ENCODE measurements at regions not wholly inside any gene's neighbourhood (a gene's known extent, or its start where the extent isn't known, plus 50 kb on each side); places are given as distances from the start of the nearest gene placed in this dataset.
"Not testable (repeated sequence)": the region's sequence is repeated elsewhere in the genome, so short reads cannot be mapped to it uniquely, and the experiment has no call there.

GRCh38 chr9:81313877-81314276, 375.5 kb downstream of the TLE1 start:
- Histone ChIP-seq H3K9me3 (ENCODE audit: severe bottlenecking) (peaks cover 2% of the 10 kb centered on the region), H3K4me1 (ENCODE audit: insufficient read depth, poor library complexity, severe bottlenecking) (no peaks in the 10 kb centered on the region), H3K36me3 (ENCODE audit: low read depth) (no peaks in the 10 kb centered on the region), H3K27ac (ENCODE audit: poor library complexity, severe bottlenecking) (no peak overlapping the region), H3K27me3 (ENCODE audit: insufficient read depth, poor library complexity, severe bottlenecking) (no peaks in the 10 kb centered on the region), H3K4me3 (ENCODE audit: severe bottlenecking) (no peak overlapping the region)
- no peak for TF ChIP-seq CTCF (IDR thresholded peaks at IDR 0.05; ENCODE audit: poor library complexity, severe bottlenecking)
- DNase-seq (ENCODE audit: low spot score) (no peak), ATAC-seq (ENCODE audit: low read depth) (no peak)

GRCh38 chr9:81312346-81312745, 377.0 kb downstream of the TLE1 start:
- Histone ChIP-seq H3K36me3 (ENCODE audit: low read depth) (no peaks in the 10 kb centered on the region), H3K9me3 (ENCODE audit: severe bottlenecking) (peaks cover 2% of the 10 kb centered on the region), H3K4me1 (ENCODE audit: insufficient read depth, poor library complexity, severe bottlenecking) (no peaks in the 10 kb centered on the region), H3K27me3 (ENCODE audit: insufficient read depth, poor library complexity, severe bottlenecking) (no peaks in the 10 kb centered on the region), H3K4me3 (ENCODE audit: severe bottlenecking) (no peak overlapping the region), H3K27ac (ENCODE audit: poor library complexity, severe bottlenecking) (no peak overlapping the region)
- ATAC-seq (ENCODE audit: low read depth) = peak; percentile 29; the same call in 1 of the 3 replicates
- DNase-seq (ENCODE audit: low spot score) = no peak
- peak; percentile 45 for TF ChIP-seq CTCF (IDR thresholded peaks at IDR 0.05; ENCODE audit: poor library complexity, severe bottlenecking)

GRCh38 chr9:81308404-81308803, 380.9 kb downstream of the TLE1 start:
- no peak for TF ChIP-seq CTCF (IDR thresholded peaks at IDR 0.05; ENCODE audit: poor library complexity, severe bottlenecking)
- H3K9me3 ChIP-seq (ENCODE audit: severe bottlenecking) = no peaks in the 10 kb centered on the region
- no peaks in the 10 kb centered on the region for H3K27me3 ChIP-seq (ENCODE audit: insufficient read depth, poor library complexity, severe bottlenecking)
- no peak for ATAC-seq (ENCODE audit: low read depth)
- no peak overlapping the region for H3K4me3 ChIP-seq (ENCODE audit: severe bottlenecking)
- H3K27ac ChIP-seq (ENCODE audit: poor library complexity, severe bottlenecking) = no peak overlapping the region
- H3K4me1 ChIP-seq (ENCODE audit: insufficient read depth, poor library complexity, severe bottlenecking) = no peaks in the 10 kb centered on the region
- H3K36me3 ChIP-seq (ENCODE audit: low read depth) = no peaks in the 10 kb centered on the region
- no peak for DNase-seq (ENCODE audit: low spot score)

GRCh38 chr9:81307791-81308190, 381.6 kb downstream of the TLE1 start:
- H3K27ac ChIP-seq (ENCODE audit: poor library complexity, severe bottlenecking); H3K27me3 ChIP-seq (ENCODE audit: insufficient read depth, poor library complexity, severe bottlenecking); H3K36me3 ChIP-seq (ENCODE audit: low read depth); H3K9me3 ChIP-seq (ENCODE audit: severe bottlenecking); H3K4me1 ChIP-seq (ENCODE audit: insufficient read depth, poor library complexity, severe bottlenecking); H3K4me3 ChIP-seq (ENCODE audit: severe bottlenecking); ATAC-seq (ENCODE audit: low read depth); DNase-seq (ENCODE audit: low spot score): not testable (repeated sequence)

GRCh38 chr9:81305561-81306182, 383.7 kb downstream of the TLE1 start:
- Histone ChIP-seq H3K36me3 (ENCODE audit: low read depth) (no peaks in the 10 kb centered on the region), H3K27ac (ENCODE audit: poor library complexity, severe bottlenecking) (no peak overlapping the region), H3K27me3 (ENCODE audit: insufficient read depth, poor library complexity, severe bottlenecking) (no peaks in the 10 kb centered on the region), H3K9me3 (ENCODE audit: severe bottlenecking) (no peaks in the 10 kb centered on the region), H3K4me1 (ENCODE audit: insufficient read depth, poor library complexity, severe bottlenecking) (no peaks in the 10 kb centered on the region), H3K4me3 (ENCODE audit: severe bottlenecking) (no peak overlapping the region)
- DNase-seq (ENCODE audit: low spot score) = no peak
- TF ChIP-seq CTCF (IDR thresholded peaks at IDR 0.05; ENCODE audit: poor library complexity, severe bottlenecking) = no peak
- ATAC-seq (ENCODE audit: low read depth) = no peak

Data from RWPE2 (cell line).